NCI-H1105 (cell line): ENCODE measurements at regions not wholly inside any gene's neighbourhood (a gene's known extent, or its start where the extent isn't known, plus 50 kb on each side); places are given as distances from the start of the nearest gene placed in this dataset.

Source experiments
- DNase-seq: peaks from one replicate; lab custom pipeline; 2025; lab: John Stamatoyannopoulos, UW

- no peak for DNase-seq
Measured at GRCh38 chr1:87999852-88000251, 671.2 kb downstream of the LMO4 start.

GRCh38 chr1:88001460-88001859, 672.8 kb downstream of the LMO4 start:
- DNase-seq, result no peak

GRCh38 chr1:88003255-88003654, 674.6 kb downstream of the LMO4 start:
- no peak for DNase-seq

GRCh38 chr1:88009916-88010315, 674.2 kb upstream of the PKN2 start:
- DNase-seq, result no peak

- no peak for DNase-seq
Measured at GRCh38 chr1:88013485-88013884, 670.6 kb upstream of the PKN2 start.

- no peak for DNase-seq
Measured at GRCh38 chr1:88014131-88014530, 669.9 kb upstream of the PKN2 start.

GRCh38 chr1:88016947-88017346, 667.1 kb upstream of the PKN2 start:
- DNase-seq, result no peak

GRCh38 chr1:88021529-88021928, 662.5 kb upstream of the PKN2 start:
- no peak for DNase-seq

- no peak for DNase-seq
Measured at GRCh38 chr1:88022516-88022915, 661.6 kb upstream of the PKN2 start.

GRCh38 chr1:88029142-88029541, 654.9 kb upstream of the PKN2 start:
- no peak for DNase-seq

- no peak for DNase-seq
Measured at GRCh38 chr1:88029899-88030298, 654.2 kb upstream of the PKN2 start.

GRCh38 chr1:88035578-88035977, 648.5 kb upstream of the PKN2 start:
- DNase-seq, result no peak

- DNase-seq, result no peak
Measured at GRCh38 chr1:88036345-88037014, 647.6 kb upstream of the PKN2 start.

GRCh38 chr1:88039240-88039639, 644.8 kb upstream of the PKN2 start:
- no peak for DNase-seq

- no peak for DNase-seq
Measured at GRCh38 chr1:88043834-88044233, 640.2 kb upstream of the PKN2 start.

GRCh38 chr1:88052167-88052566, 631.9 kb upstream of the PKN2 start:
- no peak for DNase-seq

- DNase-seq, result no peak
Measured at GRCh38 chr1:88053065-88053464, 631.0 kb upstream of the PKN2 start.

GRCh38 chr1:88056881-88057280, 627.2 kb upstream of the PKN2 start:
- no peak for DNase-seq

- DNase-seq, result no peak
Measured at GRCh38 chr1:88058205-88058604, 625.9 kb upstream of the PKN2 start.

GRCh38 chr1:88060112-88060673, 623.9 kb upstream of the PKN2 start:
- no peak for DNase-seq

- DNase-seq, result peak; percentile 43
Measured at GRCh38 chr1:88060750-88061491, 623.2 kb upstream of the PKN2 start.

GRCh38 chr1:88061492-88062177, 622.4 kb upstream of the PKN2 start:
- peak; percentile 56 for DNase-seq

- DNase-seq, result no peak
Measured at GRCh38 chr1:88062650-88063153, 621.4 kb upstream of the PKN2 start.
